SU-DHL-6 (cell line): ENCODE measurements at regions not wholly inside any gene's neighbourhood (a gene's known extent, or its start where the extent isn't known, plus 50 kb on each side); places are given as distances from the start of the nearest gene placed in this dataset.

Source experiments
- EZH2phosphoT487 ChIP-seq: fragments of 200-600 bp; sonication (generic), shearing (Covaris generic); conservative IDR thresholded peaks from 2 replicates; pipeline ENCODE4 v1.6.1; 2018; ENCODE audit warnings: mild to moderate bottlenecking, antibody characterized with exemption, low read length, moderate library complexity, mixed read lengths
- TF ChIP-seq, protein P1 (sequence below): fragments of 200-600 bp; sonication (generic); IDR thresholded peaks from one replicate; pipeline ENCODE4 v1.5.1; 2017; ENCODE audit warnings: antibody characterized with exemption, mild to moderate bottlenecking, low read length, moderate library complexity; ENCODE audit not compliant: insufficient read depth, poor library complexity, severe bottlenecking

GRCh38 chr10:78357141-78358063 lies 323.7 kb downstream of the RPS24 start:
- TF ChIP-seq, protein P1, sequence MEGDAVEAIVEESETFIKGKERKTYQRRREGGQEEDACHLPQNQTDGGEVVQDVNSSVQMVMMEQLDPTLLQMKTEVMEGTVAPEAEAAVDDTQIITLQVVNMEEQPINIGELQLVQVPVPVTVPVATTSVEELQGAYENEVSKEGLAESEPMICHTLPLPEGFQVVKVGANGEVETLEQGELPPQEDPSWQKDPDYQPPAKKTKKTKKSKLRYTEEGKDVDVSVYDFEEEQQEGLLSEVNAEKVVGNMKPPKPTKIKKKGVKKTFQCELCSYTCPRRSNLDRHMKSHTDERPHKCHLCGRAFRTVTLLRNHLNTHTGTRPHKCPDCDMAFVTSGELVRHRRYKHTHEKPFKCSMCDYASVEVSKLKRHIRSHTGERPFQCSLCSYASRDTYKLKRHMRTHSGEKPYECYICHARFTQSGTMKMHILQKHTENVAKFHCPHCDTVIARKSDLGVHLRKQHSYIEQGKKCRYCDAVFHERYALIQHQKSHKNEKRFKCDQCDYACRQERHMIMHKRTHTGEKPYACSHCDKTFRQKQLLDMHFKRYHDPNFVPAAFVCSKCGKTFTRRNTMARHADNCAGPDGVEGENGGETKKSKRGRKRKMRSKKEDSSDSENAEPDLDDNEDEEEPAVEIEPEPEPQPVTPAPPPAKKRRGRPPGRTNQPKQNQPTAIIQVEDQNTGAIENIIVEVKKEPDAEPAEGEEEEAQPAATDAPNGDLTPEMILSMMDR, result no peak
- no peak for TF ChIP-seq EZH2phosphoT487
